Pulmonary artery endothelial cell (primary cell): ENCODE measurements at regions not wholly inside any gene's neighbourhood (a gene's known extent, or its start where the extent isn't known, plus 50 kb on each side); places are given as distances from the start of the nearest gene placed in this dataset.

Source experiments
- DNase-seq: peaks from one replicate; pipeline ENCODE4 v3.0.0-alpha.2; 2011; ENCODE audit warnings: low read depth, low spot score

- DNase-seq: no peak
Measured at GRCh38 chr15:95228856-95229555, 997.6 kb downstream of the MCTP2 start.

DNA sequence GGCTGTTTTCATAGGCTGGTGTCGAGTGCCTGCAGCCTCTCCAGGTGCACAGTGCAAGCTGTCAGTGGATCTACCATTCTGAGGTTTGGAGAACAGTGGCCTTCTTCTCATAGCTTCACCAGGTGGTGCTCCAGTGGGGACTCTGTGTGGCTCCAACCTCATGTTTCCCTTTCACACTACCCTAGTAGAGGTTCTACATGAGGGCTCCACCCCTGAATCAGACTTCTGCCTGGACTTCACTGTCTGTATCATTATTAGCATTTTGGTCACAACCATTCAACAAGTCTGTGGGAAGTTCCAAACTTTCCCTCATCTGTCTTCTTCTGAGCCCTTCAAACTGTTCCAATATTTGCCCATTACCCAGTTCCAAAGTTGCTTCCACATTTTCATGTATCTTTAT lies 1003.7 kb downstream of the MCTP2 start:
- no peak for DNase-seq

GRCh38 chr15:95247071-95247984 lies 1016.0 kb downstream of the MCTP2 start:
- DNase-seq: peak; percentile 87

DNA sequence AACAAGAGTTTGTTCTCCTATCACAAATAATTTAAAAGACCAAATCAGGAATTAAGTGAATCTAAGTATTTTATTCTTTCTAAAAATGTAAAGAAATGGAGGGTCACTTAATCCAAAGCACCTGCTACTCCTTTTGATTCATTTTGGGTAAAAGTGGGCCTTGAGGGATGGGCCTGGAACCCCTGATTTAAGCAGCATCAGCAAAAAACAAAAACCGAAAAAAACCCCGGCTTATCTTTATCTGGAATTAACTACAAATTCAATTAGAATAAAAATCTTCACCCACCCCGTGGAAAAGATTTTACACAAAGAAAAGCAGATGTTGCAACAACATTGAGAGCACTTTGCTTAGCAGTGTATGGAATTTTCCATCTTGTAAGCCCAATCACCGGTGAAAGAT lies 1018.2 kb downstream of the MCTP2 start:
- no peak for DNase-seq

DNA sequence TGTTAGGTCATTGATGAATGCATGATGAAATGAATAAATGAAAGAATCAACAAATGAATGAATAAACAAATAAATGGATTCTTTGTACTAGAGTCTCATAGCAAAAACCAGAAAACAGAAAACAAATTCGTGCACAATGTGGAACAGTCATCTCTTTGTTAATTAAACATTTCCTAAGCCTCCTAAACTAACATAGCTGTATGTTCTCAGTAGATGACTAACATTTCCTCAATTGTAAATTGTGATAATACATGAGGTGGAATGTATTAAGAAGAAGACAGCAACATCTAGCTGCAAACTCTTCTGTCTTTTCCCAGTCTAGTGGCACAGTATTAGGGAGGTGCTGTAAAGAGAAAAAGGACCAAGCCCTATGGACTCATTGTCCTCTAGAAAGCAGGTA lies 1021.0 kb downstream of the MCTP2 start:
- DNase-seq: no peak

GRCh38 chr15:95254263-95254662 lies 1022.9 kb downstream of the MCTP2 start:
- no peak for DNase-seq

DNA sequence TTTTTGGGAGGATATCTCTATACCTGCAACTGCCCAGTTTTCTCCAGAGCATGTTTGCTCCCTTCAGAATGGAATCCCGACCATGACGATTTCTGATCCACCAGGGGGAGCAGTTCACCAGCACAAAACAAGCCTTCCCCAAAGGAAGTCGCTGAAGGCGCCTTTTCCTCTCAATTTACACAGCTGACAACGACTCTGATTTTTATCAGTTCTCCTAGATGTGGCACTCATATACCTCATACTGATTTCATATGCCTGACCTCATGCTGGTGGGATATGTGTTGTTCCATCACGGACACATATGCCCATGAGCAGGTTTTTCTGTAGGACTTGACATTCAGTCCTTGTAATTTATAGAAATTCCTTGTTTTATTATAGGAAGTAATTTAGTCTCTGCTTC lies 1028.2 kb downstream of the MCTP2 start:
- peak; percentile 82 for DNase-seq

DNA sequence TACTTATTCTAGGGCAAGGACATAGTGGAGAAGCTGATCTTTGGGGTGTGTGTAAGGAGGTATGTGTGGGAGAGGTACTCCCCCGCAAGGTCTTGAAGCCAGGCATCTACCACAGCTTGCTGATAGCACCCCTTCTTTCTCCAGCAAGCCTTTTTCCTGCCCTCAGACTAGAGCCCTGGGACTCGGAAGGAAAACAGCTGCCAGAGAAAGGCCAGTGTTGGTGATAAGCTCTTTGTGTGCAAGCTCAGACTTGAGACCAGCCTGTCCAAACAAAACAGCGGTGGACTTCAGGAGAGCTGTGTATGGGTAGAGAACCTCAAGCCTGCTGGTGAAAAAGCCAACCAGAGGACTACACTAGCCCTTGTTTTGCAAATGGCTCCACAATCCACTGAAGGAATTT lies 1028.6 kb downstream of the MCTP2 start:
- peak; percentile 68 for DNase-seq

DNA sequence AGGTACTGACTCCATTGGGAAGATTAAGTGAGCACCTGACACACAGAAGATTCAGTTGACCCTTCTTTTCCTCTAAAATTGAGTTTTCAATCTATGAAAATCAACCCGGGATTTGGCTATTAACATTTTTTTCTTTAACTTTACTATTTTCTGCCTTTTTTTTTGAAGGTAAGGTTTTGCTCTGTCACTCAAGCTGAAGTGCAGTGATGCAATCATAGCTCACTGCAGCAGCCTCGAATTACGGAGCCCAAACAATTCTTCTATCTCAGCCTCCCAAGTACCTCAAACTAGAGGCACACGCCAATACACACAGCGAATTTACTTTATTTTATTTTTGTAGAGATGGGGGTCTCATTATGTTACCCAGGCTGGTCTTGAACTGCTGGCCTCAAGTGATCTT lies 1029.5 kb downstream of the MCTP2 start:
- DNase-seq: no peak

DNA sequence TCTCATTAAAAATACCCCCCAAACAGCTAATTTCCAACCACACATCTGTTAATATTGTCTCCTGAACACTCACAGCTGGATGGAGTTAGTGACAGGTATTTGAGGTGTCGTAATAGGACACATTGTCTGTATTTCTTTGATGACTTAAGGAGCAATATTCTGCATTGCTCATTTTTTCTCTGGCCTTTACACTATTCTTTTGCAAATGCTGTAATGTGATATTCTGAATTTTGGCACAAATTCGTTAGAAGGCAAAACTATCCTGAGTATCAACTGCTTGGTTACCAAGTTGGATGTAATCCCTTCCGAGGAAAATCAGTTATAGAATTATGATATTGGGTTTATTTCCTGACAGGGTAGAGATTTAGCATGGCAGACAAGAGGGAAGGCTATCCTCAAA lies 1030.2 kb downstream of the MCTP2 start:
- DNase-seq: no peak

- DNase-seq: no peak
Measured at GRCh38 chr15:95261968-95262367, 1030.6 kb downstream of the MCTP2 start.

GRCh38 chr15:95262866-95263564 lies 1031.7 kb downstream of the MCTP2 start:
- peak; percentile 74 for DNase-seq

DNA sequence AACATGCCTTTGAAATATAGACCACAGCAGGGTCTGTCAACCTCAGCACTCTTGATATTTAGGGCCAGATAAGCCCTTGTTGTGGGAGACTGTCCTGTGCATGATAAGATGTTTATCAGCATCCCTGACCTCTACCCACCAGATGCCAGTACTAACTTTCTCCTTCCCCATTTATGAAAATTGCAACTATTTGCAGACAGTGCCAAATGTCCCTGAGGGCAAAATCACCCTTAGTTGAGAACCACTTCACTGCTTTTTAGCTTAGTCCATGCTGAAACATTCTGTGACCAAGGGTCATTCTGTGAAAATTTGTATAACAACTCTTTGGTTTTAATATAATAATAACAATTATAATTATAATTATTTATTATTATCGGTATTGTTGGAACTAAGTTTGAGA lies 1032.4 kb downstream of the MCTP2 start:
- DNase-seq: no peak

DNA sequence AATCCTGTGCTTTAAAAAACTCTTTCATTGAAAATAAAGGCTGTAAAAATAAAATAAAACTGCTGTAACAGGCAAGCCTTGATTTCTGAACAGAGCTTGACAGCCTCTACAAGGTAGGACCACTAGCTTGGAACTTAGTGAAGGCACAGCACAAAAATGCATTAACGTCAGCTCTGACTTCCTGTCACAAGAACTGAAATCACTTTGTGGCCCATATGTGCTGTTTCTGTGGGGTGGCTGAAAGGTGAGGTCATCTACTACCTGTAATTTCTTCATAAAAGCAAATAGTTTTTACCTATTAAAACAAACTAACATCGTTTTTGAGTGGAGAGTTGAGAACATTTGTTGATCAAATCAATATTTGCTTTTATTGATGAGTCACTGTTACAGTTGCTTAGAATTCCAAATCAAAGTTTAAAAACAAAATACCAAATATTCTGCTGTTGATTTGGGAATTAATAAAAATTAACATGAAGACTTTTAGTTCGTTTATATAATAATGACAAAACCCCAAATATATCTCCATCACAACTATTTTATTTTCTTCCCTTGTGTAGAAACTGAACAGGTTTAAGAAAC lies 1034.1 kb downstream of the MCTP2 start:
- DNase-seq: no peak

DNA sequence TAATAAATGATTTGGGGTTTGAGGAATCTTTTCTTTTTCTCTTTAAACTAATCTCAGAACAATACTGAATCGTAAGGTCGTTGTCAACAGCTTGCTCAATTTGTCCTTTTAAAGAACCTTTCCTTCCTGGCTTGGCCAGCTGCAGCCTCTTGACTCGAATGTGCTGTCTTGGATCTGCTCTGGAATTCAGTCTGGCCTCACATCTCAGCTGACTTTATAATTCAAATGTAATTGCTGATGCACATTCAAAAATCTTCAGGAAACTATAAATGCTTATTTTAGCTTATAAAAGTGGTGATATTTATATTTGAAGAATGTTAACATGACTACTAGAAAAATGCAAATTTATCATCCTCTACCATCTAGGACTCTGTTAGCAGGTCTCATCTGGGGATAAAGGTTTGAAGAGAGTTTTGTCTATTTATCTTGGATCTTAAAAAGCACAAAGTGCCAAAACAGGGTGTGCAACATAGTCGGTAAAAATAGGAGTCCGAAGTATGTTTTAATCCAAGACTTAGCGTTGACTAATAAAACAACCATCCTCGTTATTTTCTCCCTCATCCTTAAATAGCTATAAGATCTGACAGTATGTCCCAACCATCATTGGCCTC lies 1035.2 kb downstream of the MCTP2 start:
- no peak for DNase-seq

- DNase-seq: no peak
Measured at GRCh38 chr15:95267481-95267880, 1036.1 kb downstream of the MCTP2 start.

DNA sequence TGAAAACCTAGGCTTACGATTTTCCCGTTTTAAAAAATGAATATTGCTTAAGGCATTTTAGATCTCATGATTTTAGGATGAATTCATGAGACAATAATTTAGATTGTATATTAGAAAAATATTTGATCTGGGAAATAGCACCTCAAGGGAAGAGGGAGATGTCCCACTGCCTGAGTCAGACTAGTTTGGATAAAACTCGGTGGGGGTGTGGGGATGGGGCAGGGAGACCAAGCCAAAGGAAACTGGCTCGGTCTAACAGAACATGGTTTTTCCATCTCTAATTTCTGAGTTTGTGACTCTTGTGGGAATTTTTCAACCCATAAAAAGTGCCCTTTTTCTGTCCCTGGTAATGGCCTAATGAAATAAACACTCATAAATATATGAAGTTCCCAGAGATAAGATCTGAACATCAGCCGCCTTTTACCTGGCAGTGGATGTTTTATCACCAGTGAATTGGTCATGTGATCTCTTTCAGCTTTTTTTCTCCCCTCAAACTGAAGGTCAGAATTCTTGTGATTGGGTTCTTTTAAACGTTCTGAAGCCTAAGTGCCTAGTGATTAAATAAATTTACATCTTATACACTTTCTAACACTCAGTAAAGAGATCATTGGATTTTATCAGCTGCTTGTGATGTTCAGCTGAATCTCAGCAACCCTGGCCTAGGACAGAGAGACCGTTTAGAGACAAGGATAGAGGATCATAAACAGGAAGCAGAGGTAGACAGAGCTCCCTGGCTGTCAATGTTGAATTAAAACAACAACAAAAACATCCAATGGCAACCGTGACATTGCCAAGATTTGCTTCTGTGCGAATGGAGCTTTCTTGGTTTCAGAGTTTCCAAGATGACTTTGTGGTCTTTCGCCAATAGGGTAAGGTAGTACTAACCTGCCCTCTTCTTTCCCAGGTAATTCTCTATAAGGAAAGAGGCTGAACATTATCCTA lies 1038.2 kb downstream of the MCTP2 start:
- no peak for DNase-seq

GRCh38 chr15:95274101-95274500 lies 1042.7 kb downstream of the MCTP2 start:
- DNase-seq: no peak

DNA sequence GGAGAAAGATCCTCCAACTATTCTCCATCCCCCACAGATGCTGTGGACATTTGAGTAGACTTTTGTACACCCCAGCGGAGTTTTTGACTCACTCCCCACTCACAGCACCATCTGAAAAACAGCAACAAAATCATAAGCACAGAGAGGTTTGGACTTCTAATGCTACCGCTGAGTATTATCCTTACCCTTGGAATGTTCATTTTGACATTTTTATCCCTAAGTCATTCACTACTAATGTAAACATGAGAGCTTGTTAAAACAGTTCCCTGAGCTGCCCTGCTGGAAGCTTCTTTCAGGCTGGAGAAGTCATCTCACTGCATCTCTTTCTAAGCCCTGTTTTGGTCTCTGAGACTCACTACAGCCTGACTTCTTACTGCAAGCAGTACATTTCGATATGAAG lies 1045.9 kb downstream of the MCTP2 start:
- DNase-seq: no peak

DNA sequence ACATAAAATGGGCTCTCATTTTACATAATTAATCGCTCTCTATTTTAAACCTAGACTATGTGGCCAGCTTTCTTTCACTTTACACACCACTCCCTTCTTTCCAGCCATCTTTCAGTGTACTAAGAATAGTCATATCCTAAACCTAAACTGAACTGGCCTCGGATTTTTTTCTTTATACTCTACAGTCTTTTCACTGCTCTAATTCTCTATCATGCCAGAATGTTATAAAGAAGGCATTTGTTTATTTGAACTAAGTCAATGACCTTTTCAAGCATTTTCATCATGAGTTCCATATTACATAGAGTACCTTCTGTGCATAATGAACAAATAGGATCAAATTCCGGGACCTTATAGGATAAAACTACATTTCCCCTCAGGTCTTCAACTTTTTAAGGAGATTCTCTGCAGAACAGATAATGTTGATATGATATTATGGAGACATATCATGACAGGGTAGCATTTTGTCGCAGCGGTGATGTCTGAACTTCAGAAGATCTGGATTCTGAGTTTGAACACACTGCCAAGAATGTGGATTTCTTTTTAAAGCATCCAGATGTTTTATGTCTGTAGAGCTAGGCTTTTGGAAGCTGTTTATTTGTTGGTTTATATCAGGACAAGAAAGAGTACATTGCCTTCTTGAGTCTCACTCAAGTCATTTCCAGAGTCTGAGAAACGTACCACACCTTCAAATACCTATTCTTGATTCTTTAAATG lies 1047.3 kb downstream of the MCTP2 start:
- no peak for DNase-seq
